ENCODE measurements at regions not wholly inside any gene's neighbourhood (a gene's known extent, or its start where the extent isn't known, plus 50 kb on each side); places are given as distances from the start of the nearest gene placed in this dataset.
"Not testable (repeated sequence)": the region's sequence is repeated elsewhere in the genome, so short reads cannot be mapped to it uniquely, and the experiment has no call there.

DNA sequence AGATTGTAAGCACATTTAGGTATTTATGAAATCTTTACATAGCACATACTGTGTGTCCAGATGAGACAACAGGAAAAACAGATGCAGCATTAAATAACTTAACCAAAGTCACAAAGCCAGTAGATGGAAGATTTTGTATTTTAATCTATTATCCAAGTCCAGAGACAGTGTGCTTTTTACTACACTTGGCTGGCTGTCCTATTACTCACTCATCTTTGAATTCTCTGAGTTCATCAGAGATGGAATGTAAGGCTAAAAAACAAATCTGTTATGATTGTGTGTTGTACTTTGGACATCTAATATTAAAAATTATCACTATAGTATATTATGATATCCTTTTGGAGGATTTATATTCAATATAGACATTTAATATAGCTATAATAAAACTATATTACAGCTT lies 1189.4 kb downstream of the DSC3 start:
- Histone ChIP-seq H3K4me1 (no peaks in the 10 kb centered on the region), H3K4me3 (no peak overlapping the region), H3K9me3 (no peaks in the 10 kb centered on the region), H3K27me3 (no peaks in the 10 kb centered on the region), H3K36me3 (no peaks in the 10 kb centered on the region), H3K27ac (no peak overlapping the region)
- intact Hi-C loops (cut with DNase I; ENCODE audit: low total_unique reads), result no loop called here
- TF ChIP-seq, protein P1, sequence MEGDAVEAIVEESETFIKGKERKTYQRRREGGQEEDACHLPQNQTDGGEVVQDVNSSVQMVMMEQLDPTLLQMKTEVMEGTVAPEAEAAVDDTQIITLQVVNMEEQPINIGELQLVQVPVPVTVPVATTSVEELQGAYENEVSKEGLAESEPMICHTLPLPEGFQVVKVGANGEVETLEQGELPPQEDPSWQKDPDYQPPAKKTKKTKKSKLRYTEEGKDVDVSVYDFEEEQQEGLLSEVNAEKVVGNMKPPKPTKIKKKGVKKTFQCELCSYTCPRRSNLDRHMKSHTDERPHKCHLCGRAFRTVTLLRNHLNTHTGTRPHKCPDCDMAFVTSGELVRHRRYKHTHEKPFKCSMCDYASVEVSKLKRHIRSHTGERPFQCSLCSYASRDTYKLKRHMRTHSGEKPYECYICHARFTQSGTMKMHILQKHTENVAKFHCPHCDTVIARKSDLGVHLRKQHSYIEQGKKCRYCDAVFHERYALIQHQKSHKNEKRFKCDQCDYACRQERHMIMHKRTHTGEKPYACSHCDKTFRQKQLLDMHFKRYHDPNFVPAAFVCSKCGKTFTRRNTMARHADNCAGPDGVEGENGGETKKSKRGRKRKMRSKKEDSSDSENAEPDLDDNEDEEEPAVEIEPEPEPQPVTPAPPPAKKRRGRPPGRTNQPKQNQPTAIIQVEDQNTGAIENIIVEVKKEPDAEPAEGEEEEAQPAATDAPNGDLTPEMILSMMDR (IDR thresholded peaks at IDR 0.05), result no peak
- DNase-seq, result no peak

DNA sequence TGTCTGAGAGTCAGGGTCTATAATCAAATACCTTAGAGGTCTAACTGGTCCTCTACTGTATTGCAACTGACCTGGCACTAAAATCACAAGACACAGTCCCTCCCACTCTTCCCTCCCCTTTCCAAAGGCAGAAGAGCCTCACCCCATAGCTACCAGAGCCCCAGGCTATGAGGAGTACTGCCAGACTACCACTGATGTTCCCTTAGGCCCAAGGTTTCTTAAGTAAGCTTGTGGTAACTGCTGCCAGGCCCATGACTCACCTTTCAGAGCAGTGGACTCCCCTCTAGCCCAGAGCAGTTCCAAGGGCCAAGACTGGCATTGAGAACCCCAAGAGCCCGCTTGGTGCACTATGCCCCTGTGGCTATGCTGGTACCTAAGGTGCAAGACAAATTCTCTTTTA lies 1193.4 kb downstream of the DSC3 start:
- Histone ChIP-seq H3K9me3 (no peaks in the 10 kb centered on the region), H3K4me3 (no peak overlapping the region), H3K4me1 (no peaks in the 10 kb centered on the region), H3K36me3 (no peaks in the 10 kb centered on the region), H3K27ac (no peak overlapping the region), H3K27me3 (no peaks in the 10 kb centered on the region)
- DNase-seq, result no peak
- intact Hi-C loops (cut with DNase I; ENCODE audit: low total_unique reads), result no loop called here
- TF ChIP-seq, protein P1 (IDR thresholded peaks at IDR 0.05), result no peak

DNA sequence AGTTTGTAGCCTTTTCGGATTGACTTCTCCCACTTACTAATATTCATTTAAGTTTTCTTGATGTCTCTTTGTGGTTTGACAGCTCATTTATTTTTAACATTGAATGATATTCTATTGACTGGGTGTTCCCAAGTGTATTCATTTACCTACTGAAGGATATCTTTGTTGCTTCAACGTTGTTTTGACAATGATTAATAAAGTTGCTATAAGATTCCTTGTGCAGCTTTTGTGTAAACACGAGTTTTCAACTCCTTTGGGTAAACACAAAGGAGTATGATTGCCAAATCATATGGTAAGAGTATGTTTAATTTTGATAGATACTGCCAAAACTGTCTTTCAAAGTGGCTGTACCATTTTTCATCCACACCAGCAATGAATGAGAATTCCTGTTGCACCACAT lies 1200.9 kb downstream of the DSC3 start:
- Histone ChIP-seq H3K4me1 (no peaks in the 10 kb centered on the region), H3K27ac (no peak overlapping the region), H3K27me3 (no peaks in the 10 kb centered on the region), H3K36me3 (no peaks in the 10 kb centered on the region), H3K9me3 (no peaks in the 10 kb centered on the region), H3K4me3 (no peak overlapping the region)
- TF ChIP-seq, protein P1 (IDR thresholded peaks at IDR 0.05), result no peak
- DNase-seq, result no peak
- intact Hi-C loops (cut with DNase I; ENCODE audit: low total_unique reads), result no loop called here

DNA sequence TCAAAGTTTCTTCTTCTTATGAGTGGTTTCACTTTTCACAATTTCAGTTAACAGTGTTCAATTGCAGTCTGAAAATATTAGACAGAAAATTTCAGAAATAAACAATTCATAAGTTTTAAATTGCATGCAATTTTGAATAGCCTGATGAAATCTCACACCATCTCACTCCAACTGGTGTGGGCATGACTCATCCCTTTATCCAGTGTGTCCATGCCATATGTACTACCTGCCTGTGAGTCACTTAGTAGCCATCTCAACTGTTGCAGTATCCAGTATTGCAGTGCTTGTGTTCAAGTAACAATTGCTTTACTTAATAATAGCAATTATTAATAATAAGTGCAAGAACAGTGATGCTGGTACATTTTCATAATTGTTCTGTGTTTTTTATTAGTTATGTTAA lies 1202.5 kb downstream of the DSC3 start:
- intact Hi-C loops (cut with DNase I; ENCODE audit: low total_unique reads), result no loop called here

DNA sequence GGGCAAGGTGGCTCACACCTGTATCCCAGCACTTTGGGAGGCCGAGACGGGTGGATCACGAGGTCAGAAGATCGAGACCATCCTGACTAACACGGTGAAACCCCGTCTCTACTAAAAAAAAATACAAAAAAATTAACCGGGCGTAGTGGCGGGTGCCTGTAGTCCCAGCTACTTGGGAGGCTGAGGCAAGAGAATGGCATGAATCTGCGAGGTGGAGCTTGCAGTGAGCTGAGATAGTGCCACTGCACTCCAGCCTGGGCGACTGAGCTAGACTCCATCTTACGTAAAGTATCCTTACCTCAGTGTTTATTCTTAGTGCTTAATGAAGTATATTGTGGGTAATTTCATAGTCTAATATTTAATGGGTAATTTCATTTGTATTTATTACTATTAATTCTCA lies 1203.6 kb downstream of the DSC3 start:
- H3K36me3 ChIP-seq; DNase-seq; H3K4me3 ChIP-seq; H3K27me3 ChIP-seq; H3K27ac ChIP-seq; H3K9me3 ChIP-seq; intact Hi-C loops (cut with DNase I; ENCODE audit: low total_unique reads); H3K4me1 ChIP-seq: not testable (repeated sequence)

More for the DNA sequence above, 1202.5 kb downstream of the DSC3 start:
- H3K27me3 ChIP-seq, result no peaks in the 10 kb centered on the region
- TF ChIP-seq, protein P1 (IDR thresholded peaks at IDR 0.05), result no peak
- no peaks in the 10 kb centered on the region for H3K9me3 ChIP-seq
- no peak overlapping the region for H3K4me3 ChIP-seq
- no peak for DNase-seq
- H3K36me3 ChIP-seq, result no peaks in the 10 kb centered on the region
- H3K4me1 ChIP-seq, result no peaks in the 10 kb centered on the region
- no peak overlapping the region for H3K27ac ChIP-seq

DNA sequence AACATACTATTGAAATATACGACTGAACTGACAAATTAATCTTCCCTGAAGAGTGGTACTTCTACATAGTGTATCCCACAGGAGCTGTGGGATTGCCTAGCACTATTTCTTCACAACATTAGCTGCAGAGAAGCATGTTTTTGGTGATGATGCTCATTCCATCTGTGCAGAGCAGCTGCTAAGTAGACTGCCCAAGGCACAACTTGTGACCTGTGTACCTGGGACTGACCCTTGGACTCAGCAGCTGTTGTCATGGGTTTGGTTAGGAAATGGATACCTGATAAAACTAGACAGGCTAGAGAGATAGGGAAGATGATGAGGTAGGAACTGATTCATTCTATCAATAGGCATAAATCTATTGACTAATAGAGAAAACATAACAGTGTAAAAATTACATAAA lies 1204.0 kb downstream of the DSC3 start:
- Histone ChIP-seq H3K9me3 (no peaks in the 10 kb centered on the region), H3K36me3 (no peaks in the 10 kb centered on the region), H3K4me1 (no peaks in the 10 kb centered on the region), H3K27me3 (no peaks in the 10 kb centered on the region), H3K27ac (no peak overlapping the region), H3K4me3 (no peak overlapping the region)
- no peak for DNase-seq
- intact Hi-C loops (cut with DNase I; ENCODE audit: low total_unique reads), result no loop called here
- TF ChIP-seq, protein P1 (IDR thresholded peaks at IDR 0.05), result no peak

Data from tibial artery (tissue), 4 donors.